ENCODE measurements at regions not wholly inside any gene's neighbourhood (a gene's known extent, or its start where the extent isn't known, plus 50 kb on each side); places are given as distances from the start of the nearest gene placed in this dataset.

DNA sequence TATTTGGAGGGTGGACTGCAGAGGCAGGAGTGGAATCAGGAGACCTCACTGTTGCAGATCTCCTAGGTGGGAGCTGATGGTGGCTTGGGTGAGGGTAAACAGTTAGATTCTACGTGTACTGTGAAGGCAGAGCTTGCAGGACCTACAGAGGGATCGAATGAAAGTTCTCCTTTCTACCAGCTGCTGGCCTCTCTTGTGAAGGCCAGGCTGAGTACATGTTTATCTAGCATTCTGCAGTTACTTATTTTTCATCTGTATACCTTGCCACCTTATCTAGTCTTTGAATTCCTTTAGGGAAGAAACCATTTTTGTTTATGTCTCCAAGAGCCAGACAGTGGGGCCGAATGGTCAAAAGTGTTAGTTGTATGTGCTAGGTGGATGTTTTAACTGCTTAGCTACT, 57.6 kb downstream of the PTTG1 start:
- TF ChIP-seq ZNF8 (CRISPR knock-in tag; IDR thresholded peaks at IDR 0.05), result no peak
- TF ChIP-seq ESRRG (CRISPR knock-in tag; IDR thresholded peaks at IDR 0.05), result no peak

Data from SK-N-SH treated with all-trans-retinoic acid at 6 μM for 48 hours (cell line).